ENCODE measurements at regions not wholly inside any gene's neighbourhood (a gene's known extent, or its start where the extent isn't known, plus 50 kb on each side); places are given as distances from the start of the nearest gene placed in this dataset.

DNA sequence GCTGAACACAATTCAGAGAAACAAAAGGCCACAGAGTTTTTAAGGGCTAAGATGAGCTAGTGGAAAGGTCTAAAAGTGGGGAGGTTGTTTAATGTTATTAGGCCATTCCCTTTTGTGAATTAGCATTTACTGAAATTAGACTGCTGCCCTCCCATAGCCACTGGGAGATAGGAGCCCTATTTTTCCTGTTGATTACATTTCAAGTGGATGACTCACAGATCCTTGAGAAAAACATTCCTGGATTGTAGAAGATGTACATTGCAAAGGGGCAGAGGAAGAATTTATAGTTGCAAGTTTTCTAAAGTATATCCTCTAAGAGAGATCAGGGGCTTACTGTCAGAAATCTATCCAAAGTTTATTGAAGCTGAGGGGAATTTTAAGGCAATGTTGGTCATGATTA is 367.1 kb upstream of the IZUMO3 start:
- H3K36me3 Mint-ChIP-seq (ENCODE audit: low read depth), result no peaks in the 10 kb centered on the region
- intact Hi-C loops (cut with DNase I, micrococcal nuclease), result no loop called here
- Histone ChIP-seq H3K4me3 (ENCODE audit: low read length) (no peak overlapping the region), H3K36me3 (ENCODE audit: insufficient read depth, low read length) (no peaks in the 10 kb centered on the region), H3K9me3 (ENCODE audit: control insufficient read depth in 1 of 2, insufficient read depth in 1 of 2, low read length in 2 of 2) (peaks cover 3 to 8% of the 10 kb centered on the region in 2 experiments), H3K4me1 (ENCODE audit: insufficient read depth, low read length) (no peaks in the 10 kb centered on the region), H3K27me3 (ENCODE audit: control insufficient read depth in 1 of 2, insufficient read depth in 2 of 2, low read length in 2 of 2) (no peaks in the 10 kb centered on the region), H3K27ac (ENCODE audit: low read depth in 1 of 2, low read length in 2 of 2) (no peak overlapping the region)
- no peak overlapping the region for H3K27ac Mint-ChIP-seq
- ChIA-PET CTCF (no interaction called here), POLR2A (no interaction called here)
- DNase-seq, result no peak
- no peak for ATAC-seq (ENCODE audit: poor library complexity)
- no peaks in the 10 kb centered on the region for H3K27me3 Mint-ChIP-seq
- H3K4me3 Mint-ChIP-seq, result no peak overlapping the region
- H3K4me1 Mint-ChIP-seq (ENCODE audit: low read depth), result no peaks in the 10 kb centered on the region
- TF ChIP-seq, protein P1, sequence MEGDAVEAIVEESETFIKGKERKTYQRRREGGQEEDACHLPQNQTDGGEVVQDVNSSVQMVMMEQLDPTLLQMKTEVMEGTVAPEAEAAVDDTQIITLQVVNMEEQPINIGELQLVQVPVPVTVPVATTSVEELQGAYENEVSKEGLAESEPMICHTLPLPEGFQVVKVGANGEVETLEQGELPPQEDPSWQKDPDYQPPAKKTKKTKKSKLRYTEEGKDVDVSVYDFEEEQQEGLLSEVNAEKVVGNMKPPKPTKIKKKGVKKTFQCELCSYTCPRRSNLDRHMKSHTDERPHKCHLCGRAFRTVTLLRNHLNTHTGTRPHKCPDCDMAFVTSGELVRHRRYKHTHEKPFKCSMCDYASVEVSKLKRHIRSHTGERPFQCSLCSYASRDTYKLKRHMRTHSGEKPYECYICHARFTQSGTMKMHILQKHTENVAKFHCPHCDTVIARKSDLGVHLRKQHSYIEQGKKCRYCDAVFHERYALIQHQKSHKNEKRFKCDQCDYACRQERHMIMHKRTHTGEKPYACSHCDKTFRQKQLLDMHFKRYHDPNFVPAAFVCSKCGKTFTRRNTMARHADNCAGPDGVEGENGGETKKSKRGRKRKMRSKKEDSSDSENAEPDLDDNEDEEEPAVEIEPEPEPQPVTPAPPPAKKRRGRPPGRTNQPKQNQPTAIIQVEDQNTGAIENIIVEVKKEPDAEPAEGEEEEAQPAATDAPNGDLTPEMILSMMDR (IDR thresholded peaks at IDR 0.05), result no peak
- H3K9me3 Mint-ChIP-seq, result peaks cover 9% of the 10 kb centered on the region

DNA sequence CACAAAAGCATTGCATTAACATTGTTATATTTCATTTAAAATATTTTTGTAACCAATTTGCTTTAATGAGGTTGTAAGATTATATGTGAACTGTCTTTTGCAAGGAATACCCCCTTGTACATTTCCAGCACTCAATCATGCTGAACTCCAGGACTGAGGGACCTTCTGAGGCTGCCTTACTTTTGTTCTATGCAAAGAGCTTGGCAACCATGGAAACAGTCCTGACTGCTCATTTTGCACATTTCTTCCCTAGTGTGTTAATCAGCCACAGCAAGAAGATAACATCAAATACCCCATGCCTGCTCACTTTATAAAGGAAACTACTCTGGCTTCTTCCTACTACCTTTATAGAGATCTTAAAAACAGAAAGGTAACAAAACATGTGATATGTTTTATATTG is 355.6 kb upstream of the IZUMO3 start:
- Histone ChIP-seq H3K36me3 (ENCODE audit: insufficient read depth, low read length) (no peaks in the 10 kb centered on the region), H3K9me3 (ENCODE audit: control insufficient read depth in 1 of 2, insufficient read depth in 1 of 2, low read length in 2 of 2) (peaks cover 0 to 8% of the 10 kb centered on the region in 2 experiments), H3K4me1 (ENCODE audit: insufficient read depth, low read length) (no peaks in the 10 kb centered on the region), H3K27me3 (ENCODE audit: control insufficient read depth in 1 of 2, insufficient read depth in 2 of 2, low read length in 2 of 2) (no peaks in the 10 kb centered on the region), H3K4me3 (ENCODE audit: low read length) (no peak overlapping the region), H3K27ac (ENCODE audit: low read depth in 1 of 2, low read length in 2 of 2) (no peak overlapping the region)
- Mint-ChIP-seq H3K4me1 (ENCODE audit: low read depth) (no peaks in the 10 kb centered on the region), H3K9me3 (peaks cover 17% of the 10 kb centered on the region), H3K27me3 (no peaks in the 10 kb centered on the region), H3K27ac (no peak overlapping the region), H3K36me3 (ENCODE audit: low read depth) (no peaks in the 10 kb centered on the region), H3K4me3 (no peak overlapping the region)
- CTCF ChIA-PET, result no interaction called here
- intact Hi-C loops (cut with DNase I, micrococcal nuclease), result no loop called here
- DNase-seq (no peak), ATAC-seq (ENCODE audit: poor library complexity) (no peak)
- POLR2A ChIA-PET, result no interaction called here
- TF ChIP-seq, protein P1 (IDR thresholded peaks at IDR 0.05), result no peak

DNA sequence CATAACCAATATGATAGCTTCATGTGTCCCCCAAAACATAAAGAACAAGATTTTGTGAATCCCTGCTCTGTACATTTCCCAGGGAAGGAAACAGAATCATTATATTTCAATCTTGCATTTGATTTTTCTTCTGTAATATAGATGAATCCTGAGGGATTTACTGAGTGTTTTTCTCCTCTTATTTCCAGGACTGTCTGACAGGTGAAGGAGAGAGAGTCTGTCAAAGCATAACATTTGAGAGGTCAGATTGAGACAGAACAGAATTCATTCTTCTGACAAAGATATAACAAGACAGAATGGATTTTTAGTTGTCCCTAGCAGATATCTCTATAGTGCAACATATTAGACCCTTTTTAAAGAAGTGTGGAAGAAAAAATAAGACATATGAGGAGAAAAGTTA is 354.5 kb upstream of the IZUMO3 start:
- Histone ChIP-seq H3K4me3 (ENCODE audit: low read length) (no peak overlapping the region), H3K27me3 (ENCODE audit: control insufficient read depth in 1 of 2, insufficient read depth in 2 of 2, low read length in 2 of 2) (no peaks in the 10 kb centered on the region), H3K36me3 (ENCODE audit: insufficient read depth, low read length) (no peaks in the 10 kb centered on the region), H3K4me1 (ENCODE audit: insufficient read depth, low read length) (no peaks in the 10 kb centered on the region), H3K9me3 (ENCODE audit: control insufficient read depth in 1 of 2, insufficient read depth in 1 of 2, low read length in 2 of 2) (peaks cover 0 to 8% of the 10 kb centered on the region in 2 experiments), H3K27ac (ENCODE audit: low read depth in 1 of 2, low read length in 2 of 2) (no peak overlapping the region)
- no peaks in the 10 kb centered on the region for H3K36me3 Mint-ChIP-seq (ENCODE audit: low read depth)
- intact Hi-C loops (cut with DNase I, micrococcal nuclease), result no loop called here
- peaks cover 19% of the 10 kb centered on the region for H3K9me3 Mint-ChIP-seq
- H3K27ac Mint-ChIP-seq, result no peak overlapping the region
- ChIA-PET CTCF (no interaction called here), POLR2A (no interaction called here)
- TF ChIP-seq, protein P1 (IDR thresholded peaks at IDR 0.05), result no peak
- H3K27me3 Mint-ChIP-seq, result no peaks in the 10 kb centered on the region
- no peak overlapping the region for H3K4me3 Mint-ChIP-seq
- no peak for ATAC-seq (ENCODE audit: poor library complexity)
- DNase-seq, result no peak
- H3K4me1 Mint-ChIP-seq (ENCODE audit: low read depth), result no peaks in the 10 kb centered on the region

Data from CD4-positive, alpha-beta T cell (primary cell).